ENCODE measurements at regions not wholly inside any gene's neighbourhood (a gene's known extent, or its start where the extent isn't known, plus 50 kb on each side); places are given as distances from the start of the nearest gene placed in this dataset.

DNA sequence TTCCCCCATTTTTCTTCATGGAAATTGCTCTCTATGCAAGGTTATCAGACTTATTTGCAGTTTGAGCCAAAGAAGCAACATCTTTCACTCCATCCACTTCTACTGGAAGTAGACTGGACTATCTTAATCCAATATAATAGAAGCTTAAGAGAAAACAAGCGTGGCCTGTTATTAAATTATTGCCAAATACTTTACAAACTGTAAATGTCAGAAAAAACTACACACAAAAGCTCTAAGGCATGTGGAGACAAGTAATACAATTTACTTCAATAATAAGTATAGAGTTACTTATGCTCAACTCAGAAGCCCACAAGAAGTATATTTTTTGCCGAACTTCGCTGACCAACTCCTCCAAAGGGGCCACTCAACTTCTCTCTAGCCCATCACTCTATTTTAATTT lies 120.3 kb downstream of the BDH1 start:
- Histone ChIP-seq H4K5ac (ENCODE audit: insufficient read length, low read depth, low read length) (no peak overlapping the region), H3K4me2 (ENCODE audit: insufficient read depth in 1 of 2, low read depth in 2 of 2, low read length in 2 of 2) (no peak overlapping the region), H3K23me2 (ENCODE audit: low read depth, low read length) (peaks cover 3% of the 10 kb centered on the region; the same call in 1 of the 2 replicates), H4K8ac (ENCODE audit: extremely low read depth, insufficient read depth, low read length) (no peak overlapping the region), H3K79me2 (ENCODE audit: control insufficient read depth in 1 of 2, insufficient read depth in 2 of 2, low read length in 2 of 2) (no peaks in the 10 kb centered on the region), H3K18ac (ENCODE audit: extremely low read depth, low read length) (no peak overlapping the region), H3K56ac (replicated peaks; ENCODE audit: insufficient read length, low read depth, low read length) (no peak overlapping the region), H4K91ac (replicated peaks; ENCODE audit: insufficient read length, low read length) (no peak overlapping the region), H2AFZ (ENCODE audit: low read length) (no peak overlapping the region; the same call in 1 of the 2 replicates), H3K27me3 (replicated peaks in 1 of 4; ENCODE audit: control insufficient read depth in 3 of 4, extremely low read depth in 1 of 4, insufficient read depth in 3 of 4, low read length in 3 of 4) (no peaks in the 10 kb centered on the region; a peak in 1 of 7 replicates), H3K27ac (ENCODE audit: low read depth, low read length) (no peak overlapping the region), H3K14ac (ENCODE audit: insufficient read length) (no peak overlapping the region), H3K9me3 (ENCODE audit: insufficient read depth in 2 of 2, low read depth in 1 of 2, low read length in 1 of 2) (no peaks in the 10 kb centered on the region), H3K23ac (ENCODE audit: insufficient read length) (no peak overlapping the region), H3K9ac (replicated peaks in 1 of 4; ENCODE audit: extremely low read depth in 1 of 4, low read depth in 3 of 4, low read length in 3 of 4) (no peak overlapping the region), H2BK120ac (replicated peaks; ENCODE audit: low read depth, low read length) (no peak overlapping the region), H3K4me3 (ENCODE audit: extremely low read depth in 1 of 4, insufficient read depth in 2 of 4, low read depth in 3 of 4, low read length in 4 of 4) (no peak overlapping the region), H3K36me3 (ENCODE audit: control insufficient read depth in 2 of 4, insufficient read depth in 4 of 4, low read length in 3 of 4) (no peaks in the 10 kb centered on the region), H2BK5ac (ENCODE audit: low read depth, low read length) (no peak overlapping the region), H2AK5ac (ENCODE audit: low read depth, low read length) (no peak overlapping the region), H4K20me1 (replicated peaks in 1 of 2; ENCODE audit: control insufficient read depth in 1 of 2, insufficient read depth in 2 of 2, low read length in 2 of 2) (no peaks in the 10 kb centered on the region), H2BK15ac (ENCODE audit: low read length) (no peak overlapping the region), H2BK12ac (ENCODE audit: low read depth, low read length) (no peak overlapping the region), H2BK20ac (ENCODE audit: low read length) (no peak overlapping the region), H3K4ac (replicated peaks; ENCODE audit: insufficient read length, low read depth, low read length) (no peak overlapping the region), H3K79me1 (ENCODE audit: low read depth, low read length) (no peaks in the 10 kb centered on the region), H3K4me1 (replicated peaks in 1 of 4; ENCODE audit: control insufficient read depth in 3 of 4, insufficient read depth in 4 of 4, low read length in 3 of 4) (no peaks in the 10 kb centered on the region)
- 90% methylated on average over 3 of the region's 3 CpGs; no CpG with 5 or more reads in 1 of the 2 experiments for WGBS, 2 experiments (ENCODE audit: extremely low coverage in 1 of 2, insufficient coverage in 1 of 2, insufficient read length in 1 of 2, insufficient replicate concordance in 2 of 2, low coverage in 1 of 2, low lambda C conversion rate in 2 of 2, missing lambda C conversion rate in 1 of 2)
- DNase-seq (ENCODE audit: low read depth in 1 of 2, low spot score in 2 of 2) (no peak), FAIRE-seq (no peak)
- ChIA-PET POLR2A (ENCODE audit: partially characterized antibody) (no interaction called here), CTCF (ENCODE audit: partially characterized antibody) (interaction anchor here (0.7 to 2.0 kb wide), 4 partner anchors 11 to 170 kb away, joined by 3 to 4 read pairs (median 3); no protein-coding TSS in a partner anchor)
- TF ChIP-seq EZH2 (IDR thresholded peaks at IDR 0.05; ENCODE audit: low read depth, low read length, severe bottlenecking) (no peak), CTBP2 (IDR thresholded peaks at IDR 0.05; ENCODE audit: borderline replicate concordance, insufficient read depth, insufficient read length, low read length) (no peak), SIX5 (IDR thresholded peaks at IDR 0.05; ENCODE audit: low read depth, low read length) (no peak), RXRA (IDR thresholded peaks at IDR 0.05; ENCODE audit: insufficient read depth, low read depth, low read length) (no peak), BRCA1 (IDR thresholded peaks at IDR 0.05; ENCODE audit: low read depth, low read length) (no peak), BCL11A (IDR thresholded peaks at IDR 0.05; ENCODE audit: low read depth in 2 of 2, low read length in 2 of 2) (no peak), EGR1 (IDR thresholded peaks at IDR 0.05; ENCODE audit: borderline replicate concordance, low read depth, low read length) (no peak), KDM1A (IDR thresholded peaks at IDR 0.05; ENCODE audit: borderline replicate concordance, low read length) (no peak)
- TF ChIP-seq, protein P1, sequence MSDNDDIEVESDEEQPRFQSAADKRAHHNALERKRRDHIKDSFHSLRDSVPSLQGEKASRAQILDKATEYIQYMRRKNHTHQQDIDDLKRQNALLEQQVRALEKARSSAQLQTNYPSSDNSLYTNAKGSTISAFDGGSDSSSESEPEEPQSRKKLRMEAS (IDR thresholded peaks at IDR 0.05) = no peak
- TF ChIP-seq, protein P2, sequence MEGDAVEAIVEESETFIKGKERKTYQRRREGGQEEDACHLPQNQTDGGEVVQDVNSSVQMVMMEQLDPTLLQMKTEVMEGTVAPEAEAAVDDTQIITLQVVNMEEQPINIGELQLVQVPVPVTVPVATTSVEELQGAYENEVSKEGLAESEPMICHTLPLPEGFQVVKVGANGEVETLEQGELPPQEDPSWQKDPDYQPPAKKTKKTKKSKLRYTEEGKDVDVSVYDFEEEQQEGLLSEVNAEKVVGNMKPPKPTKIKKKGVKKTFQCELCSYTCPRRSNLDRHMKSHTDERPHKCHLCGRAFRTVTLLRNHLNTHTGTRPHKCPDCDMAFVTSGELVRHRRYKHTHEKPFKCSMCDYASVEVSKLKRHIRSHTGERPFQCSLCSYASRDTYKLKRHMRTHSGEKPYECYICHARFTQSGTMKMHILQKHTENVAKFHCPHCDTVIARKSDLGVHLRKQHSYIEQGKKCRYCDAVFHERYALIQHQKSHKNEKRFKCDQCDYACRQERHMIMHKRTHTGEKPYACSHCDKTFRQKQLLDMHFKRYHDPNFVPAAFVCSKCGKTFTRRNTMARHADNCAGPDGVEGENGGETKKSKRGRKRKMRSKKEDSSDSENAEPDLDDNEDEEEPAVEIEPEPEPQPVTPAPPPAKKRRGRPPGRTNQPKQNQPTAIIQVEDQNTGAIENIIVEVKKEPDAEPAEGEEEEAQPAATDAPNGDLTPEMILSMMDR (IDR thresholded peaks at IDR 0.05; ENCODE audit: control extremely low read depth in 1 of 3, insufficient read depth in 1 of 3, low read depth in 1 of 3, low read length in 3 of 3) = no peak
- TF ChIP-seq, protein P3, sequence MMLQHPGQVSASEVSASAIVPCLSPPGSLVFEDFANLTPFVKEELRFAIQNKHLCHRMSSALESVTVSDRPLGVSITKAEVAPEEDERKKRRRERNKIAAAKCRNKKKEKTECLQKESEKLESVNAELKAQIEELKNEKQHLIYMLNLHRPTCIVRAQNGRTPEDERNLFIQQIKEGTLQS (IDR thresholded peaks at IDR 0.05; ENCODE audit: insufficient read depth, low read depth, low read length) = no peak

Measured in H1 (cell line).